NT2/D1 (cell line): ENCODE measurements at regions not wholly inside any gene's neighbourhood (a gene's known extent, or its start where the extent isn't known, plus 50 kb on each side); places are given as distances from the start of the nearest gene placed in this dataset.

Source experiments
- SUZ12 ChIP-seq: IDR thresholded peaks from 2 replicates; pipeline ENCODE4 v1.6.1; 2011; ENCODE audit not compliant: insufficient read length, insufficient read depth; ENCODE audit errors: extremely low read depth
- YY1 ChIP-seq: IDR thresholded peaks from 2 replicates; pipeline ENCODE4 v1.6.1; 2011; ENCODE audit not compliant: insufficient read length, insufficient read depth
- ZNF274 ChIP-seq: IDR thresholded peaks from 2 replicates; pipeline ENCODE4 v1.6.1; 2011; ENCODE audit warnings: mild to moderate bottlenecking, low read depth, low read length

GRCh38 chr5:112671687-112672086, 66.0 kb upstream of the APC start:
- TF ChIP-seq YY1, result no peak
- no peak for TF ChIP-seq ZNF274
- TF ChIP-seq SUZ12, result no peak
